ENCODE measurements at regions not wholly inside any gene's neighbourhood (a gene's known extent, or its start where the extent isn't known, plus 50 kb on each side); places are given as distances from the start of the nearest gene placed in this dataset.
"Not testable (repeated sequence)": the region's sequence is repeated elsewhere in the genome, so short reads cannot be mapped to it uniquely, and the experiment has no call there.

- TF ChIP-seq EZH2 (IDR thresholded peaks at IDR 0.05; ENCODE audit: borderline replicate concordance, low read depth, low read length, severe bottlenecking), result no peak
- no peak for TF ChIP-seq POLR2A (IDR thresholded peaks at IDR 0.05; ENCODE audit: low read depth, low read length)
- TF ChIP-seq MYC (IDR thresholded peaks at IDR 0.05; ENCODE audit: low read depth, low read length), result no peak
- no peaks in the 10 kb centered on the region for H3K36me3 ChIP-seq (ENCODE audit: control insufficient read depth in 2 of 2, extremely low read depth in 1 of 2, insufficient read depth in 2 of 2, low read length in 2 of 2)
- H3K9me3 ChIP-seq (replicated peaks; ENCODE audit: control insufficient read depth, insufficient read depth, low read length), result no peaks in the 10 kb centered on the region
- no peak overlapping the region for H2AFZ ChIP-seq (ENCODE audit: low read depth, low read length)
- ChIA-PET POLR2A (no interaction called here), CTCF (interaction anchor here (1.6 to 1.7 kb wide), 2 partner anchors 14 to 22 kb away, joined by 3 to 4 read pairs; no protein-coding TSS in a partner anchor)
- no peak overlapping the region for H3K9ac ChIP-seq (replicated peaks; ENCODE audit: extremely low read depth, insufficient read depth, low read length)
- H3K4me1 ChIP-seq (ENCODE audit: control insufficient read depth, extremely low read depth, insufficient read depth, low read length), result no peaks in the 10 kb centered on the region
- FAIRE-seq (no peak), DNase-seq (ENCODE audit: low read depth, low spot score) (no peak)
- H3K27me3 ChIP-seq (ENCODE audit: control insufficient read depth in 2 of 2, insufficient read depth in 2 of 2, low read length in 2 of 2), result no peaks in the 10 kb centered on the region
- no peak overlapping the region for H3K4me3 ChIP-seq (replicated peaks in 1 of 3; ENCODE audit: insufficient read depth in 1 of 3, low read depth in 1 of 3, low read length in 3 of 3)
- H3K4me2 ChIP-seq (ENCODE audit: insufficient read depth, low read length), result no peak overlapping the region
- intact Hi-C loops (cut with micrococcal nuclease) (no loop called here), dilution Hi-C loops (cut with MboI; ENCODE audit: extremely low pct_ligation_motif_present, low sequenced_read_pairs) (no loop called here)
- no TSS peak for BruUV-seq (replicated peaks)
- no peaks in the 10 kb centered on the region for H3K79me2 ChIP-seq (ENCODE audit: control insufficient read depth, insufficient read depth, low read length)
- no peak overlapping the region for H3K27ac ChIP-seq (ENCODE audit: insufficient read depth, low read depth, low read length)
- H3K9me1 ChIP-seq (replicated peaks; ENCODE audit: control insufficient read depth, extremely low read depth, insufficient read depth, low read length), result no peaks in the 10 kb centered on the region
- no peaks in the 10 kb centered on the region for H4K20me1 ChIP-seq (replicated peaks; ENCODE audit: control insufficient read depth, extremely low read depth, insufficient read depth, low read length)
Measured at GRCh38 chr12:67789266-67789665, 140.7 kb downstream of the DYRK2 start.

GRCh38 chr12:67790660-67791059 lies 142.1 kb downstream of the DYRK2 start:
- FAIRE-seq (no peak), DNase-seq (ENCODE audit: low read depth, low spot score) (no peak)
- Histone ChIP-seq H3K27ac (ENCODE audit: insufficient read depth, low read depth, low read length) (no peak overlapping the region), H3K36me3 (ENCODE audit: control insufficient read depth in 2 of 2, extremely low read depth in 1 of 2, insufficient read depth in 2 of 2, low read length in 2 of 2) (no peaks in the 10 kb centered on the region), H3K9me1 (replicated peaks; ENCODE audit: control insufficient read depth, extremely low read depth, insufficient read depth, low read length) (no peaks in the 10 kb centered on the region), H3K4me3 (replicated peaks in 1 of 3; ENCODE audit: insufficient read depth in 1 of 3, low read depth in 1 of 3, low read length in 3 of 3) (no peak overlapping the region), H4K20me1 (replicated peaks; ENCODE audit: control insufficient read depth, extremely low read depth, insufficient read depth, low read length) (no peaks in the 10 kb centered on the region), H3K27me3 (ENCODE audit: control insufficient read depth in 2 of 2, insufficient read depth in 2 of 2, low read length in 2 of 2) (no peaks in the 10 kb centered on the region), H3K4me2 (ENCODE audit: insufficient read depth, low read length) (no peak overlapping the region), H3K9ac (replicated peaks; ENCODE audit: extremely low read depth, insufficient read depth, low read length) (no peak overlapping the region), H3K4me1 (ENCODE audit: control insufficient read depth, extremely low read depth, insufficient read depth, low read length) (no peaks in the 10 kb centered on the region), H2AFZ (ENCODE audit: low read depth, low read length) (no peak overlapping the region), H3K9me3 (replicated peaks; ENCODE audit: control insufficient read depth, insufficient read depth, low read length) (no peaks in the 10 kb centered on the region), H3K79me2 (ENCODE audit: control insufficient read depth, insufficient read depth, low read length) (no peaks in the 10 kb centered on the region)
- intact Hi-C loops (cut with micrococcal nuclease) (no loop called here), dilution Hi-C loops (cut with MboI; ENCODE audit: extremely low pct_ligation_motif_present, low sequenced_read_pairs) (no loop called here)
- TF ChIP-seq GATA2 (IDR thresholded peaks at IDR 0.05; ENCODE audit: insufficient read depth, insufficient read length, low read depth, low read length), result no peak
- no peak for TF ChIP-seq POLR2AphosphoS5 (IDR thresholded peaks at IDR 0.05; ENCODE audit: insufficient read depth, low read depth, low read length)
- TF ChIP-seq MAX (IDR thresholded peaks at IDR 0.05; ENCODE audit: insufficient read depth, insufficient read length), result no peak
- no peak for TF ChIP-seq JUN (IDR thresholded peaks at IDR 0.05; ENCODE audit: borderline replicate concordance, insufficient read depth, insufficient read length, low read depth)
- TF ChIP-seq POLR2A (IDR thresholded peaks at IDR 0.05; ENCODE audit: low read depth, low read length), result no peak
- no peak for TF ChIP-seq CTCF (IDR thresholded peaks at IDR 0.05; ENCODE audit: extremely low read depth in 1 of 2, insufficient read depth in 1 of 2, low read depth in 1 of 2, low read length in 2 of 2)
- TF ChIP-seq MYC (IDR thresholded peaks at IDR 0.05; ENCODE audit: low read depth, low read length), result no peak
- TF ChIP-seq EZH2 (IDR thresholded peaks at IDR 0.05; ENCODE audit: borderline replicate concordance, low read depth, low read length, severe bottlenecking), result no peak
- TF ChIP-seq FOS (IDR thresholded peaks at IDR 0.05; ENCODE audit: borderline replicate concordance, insufficient read depth, low read length), result no peak
- ChIA-PET CTCF (no interaction called here), POLR2A (no interaction called here)
- BruUV-seq (replicated peaks), result no TSS peak

- H2AFZ ChIP-seq (ENCODE audit: low read depth, low read length); H3K4me2 ChIP-seq (ENCODE audit: insufficient read depth, low read length); H3K4me1 ChIP-seq (ENCODE audit: control insufficient read depth, extremely low read depth, insufficient read depth, low read length); H3K9me3 ChIP-seq (replicated peaks; ENCODE audit: control insufficient read depth, insufficient read depth, low read length); intact Hi-C loops (cut with micrococcal nuclease); H3K79me2 ChIP-seq (ENCODE audit: control insufficient read depth, insufficient read depth, low read length); DNase-seq (ENCODE audit: low read depth, low spot score); CTCF ChIA-PET; H3K4me3 ChIP-seq (replicated peaks in 1 of 3; ENCODE audit: insufficient read depth in 1 of 3, low read depth in 1 of 3, low read length in 3 of 3); BruUV-seq (replicated peaks); H3K9ac ChIP-seq (replicated peaks; ENCODE audit: extremely low read depth, insufficient read depth, low read length); H3K27me3 ChIP-seq (ENCODE audit: control insufficient read depth in 2 of 2, insufficient read depth in 2 of 2, low read length in 2 of 2); H3K9me1 ChIP-seq (replicated peaks; ENCODE audit: control insufficient read depth, extremely low read depth, insufficient read depth, low read length); FAIRE-seq; H3K27ac ChIP-seq (ENCODE audit: insufficient read depth, low read depth, low read length); dilution Hi-C loops (cut with MboI; ENCODE audit: extremely low pct_ligation_motif_present, low sequenced_read_pairs); POLR2A ChIA-PET; H3K36me3 ChIP-seq (ENCODE audit: control insufficient read depth in 2 of 2, extremely low read depth in 1 of 2, insufficient read depth in 2 of 2, low read length in 2 of 2); H4K20me1 ChIP-seq (replicated peaks; ENCODE audit: control insufficient read depth, extremely low read depth, insufficient read depth, low read length): not testable (repeated sequence)
Measured at GRCh38 chr12:67791362-67791761, 142.8 kb downstream of the DYRK2 start.
